Skeletal muscle cell (primary cell): ENCODE measurements at regions not wholly inside any gene's neighbourhood (a gene's known extent, or its start where the extent isn't known, plus 50 kb on each side); places are given as distances from the start of the nearest gene placed in this dataset.

Experiments used
- DNase-seq: peaks from one replicate; pipeline ENCODE4 v3.0.0-alpha.2; 2010; ENCODE audit warnings: low read depth
- H3K4me3 ChIP-seq: 2 replicates; pipeline ENCODE4 v1.5.1; 2011; ENCODE audit warnings: low read depth, mild to moderate bottlenecking, control low read depth, low read length, moderate library complexity

GRCh38 chr4:14066979-14067378 lies 439.5 kb upstream of the BOD1L1 start:
- DNase-seq, result no peak
- H3K4me3 ChIP-seq, result no peak overlapping the region

DNA sequence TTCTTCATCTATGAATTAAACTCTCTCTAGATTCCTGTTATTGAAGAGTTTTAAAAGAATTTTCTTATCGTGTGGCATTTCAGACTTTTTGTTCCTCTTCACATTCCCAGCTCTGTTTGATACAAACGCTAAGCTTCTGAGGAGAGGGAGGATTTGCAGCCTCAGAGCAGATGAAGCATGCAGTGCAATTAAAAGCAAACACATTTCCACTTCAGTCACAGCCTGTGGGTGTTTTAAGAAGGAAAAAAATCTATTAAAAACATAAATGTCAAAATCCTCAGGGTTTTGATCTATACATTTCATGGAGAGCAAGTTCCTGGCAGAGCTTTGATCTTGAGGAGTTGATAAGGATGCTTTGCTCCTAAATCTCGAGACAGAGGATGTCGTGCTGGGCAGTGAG lies 442.4 kb upstream of the BOD1L1 start:
- no peak for DNase-seq
- no peak overlapping the region for H3K4me3 ChIP-seq

DNA sequence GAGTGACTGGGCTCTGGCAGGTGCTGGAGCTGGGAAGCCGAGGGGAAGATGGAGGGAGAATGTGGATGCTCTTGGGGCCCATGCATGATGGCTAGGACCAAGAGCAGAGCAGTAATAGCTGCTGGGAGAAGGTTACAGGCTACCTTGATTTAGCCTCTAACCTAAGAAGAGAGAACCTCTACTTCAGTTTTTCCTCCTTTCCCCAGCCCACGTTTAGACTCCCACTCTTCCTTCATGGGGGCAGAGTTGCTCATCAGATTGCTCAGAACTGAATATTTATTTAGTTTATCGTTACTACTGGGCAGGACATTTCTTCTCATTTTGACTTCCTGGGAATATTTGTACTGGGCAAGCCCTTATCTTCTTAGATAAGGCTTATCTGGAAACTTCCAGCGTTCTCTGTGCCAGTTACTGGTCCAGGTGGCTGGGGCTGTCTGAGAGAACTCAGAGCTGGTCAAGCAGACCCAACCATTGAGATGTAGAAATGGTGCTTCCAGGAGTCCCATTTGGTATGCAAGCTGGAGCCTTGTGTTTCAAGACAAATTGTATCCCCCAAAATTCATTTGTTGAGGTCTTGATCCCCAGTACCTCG lies 442.9 kb upstream of the BOD1L1 start:
- H3K4me3 ChIP-seq, result no peak overlapping the region

GRCh38 chr4:14072506-14072905 lies 445.0 kb upstream of the BOD1L1 start:
- no peak overlapping the region for H3K4me3 ChIP-seq
- no peak for DNase-seq

More for the DNA sequence above, 442.9 kb upstream of the BOD1L1 start:
- no peak for DNase-seq

DNA sequence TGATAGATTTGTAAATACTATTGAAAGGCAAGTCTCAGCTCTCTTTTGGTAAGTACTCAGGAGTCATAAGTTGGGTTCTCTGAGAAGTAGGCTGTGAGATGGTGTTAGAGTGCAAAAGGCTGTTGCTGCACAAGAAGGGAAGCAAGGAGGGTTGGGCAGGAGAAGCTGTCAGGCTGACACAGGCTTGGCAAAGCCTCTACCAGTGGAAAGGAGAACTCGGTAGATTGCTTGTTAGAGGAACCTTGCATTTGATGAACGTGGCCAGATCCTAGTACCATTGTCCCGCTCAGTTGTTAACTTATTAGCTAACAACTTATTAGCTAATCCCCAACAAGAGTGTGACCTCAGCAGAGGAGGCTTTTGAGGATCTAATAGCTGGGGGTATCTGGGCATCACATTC lies 449.3 kb upstream of the BOD1L1 start:
- DNase-seq, result no peak
- no peak overlapping the region for H3K4me3 ChIP-seq

GRCh38 chr4:14078326-14078725 lies 450.8 kb upstream of the BOD1L1 start:
- no peak for DNase-seq
- H3K4me3 ChIP-seq, result no peak overlapping the region

GRCh38 chr4:14079601-14080000 lies 452.1 kb upstream of the BOD1L1 start:
- DNase-seq, result no peak
- H3K4me3 ChIP-seq, result no peak overlapping the region

DNA sequence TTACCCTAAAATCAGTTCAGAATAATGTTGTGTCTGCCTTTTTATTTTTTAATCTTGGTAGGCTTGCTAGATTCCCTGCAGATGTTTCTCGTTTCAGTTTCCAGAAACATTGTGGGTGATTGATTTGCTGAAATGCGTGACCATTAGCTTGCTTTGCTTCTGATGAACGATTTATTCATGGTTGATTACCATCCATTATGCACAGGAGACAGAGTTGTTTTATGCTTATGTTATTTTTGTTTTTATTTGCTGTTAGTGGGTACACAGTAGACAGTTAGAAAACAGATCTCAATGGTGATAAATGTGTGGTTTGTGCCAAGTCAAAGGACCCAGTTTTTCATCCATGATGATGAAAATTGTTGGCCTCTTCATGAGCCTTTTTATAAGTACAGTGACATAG lies 455.6 kb upstream of the BOD1L1 start:
- DNase-seq, result no peak
- H3K4me3 ChIP-seq, result no peak overlapping the region

DNA sequence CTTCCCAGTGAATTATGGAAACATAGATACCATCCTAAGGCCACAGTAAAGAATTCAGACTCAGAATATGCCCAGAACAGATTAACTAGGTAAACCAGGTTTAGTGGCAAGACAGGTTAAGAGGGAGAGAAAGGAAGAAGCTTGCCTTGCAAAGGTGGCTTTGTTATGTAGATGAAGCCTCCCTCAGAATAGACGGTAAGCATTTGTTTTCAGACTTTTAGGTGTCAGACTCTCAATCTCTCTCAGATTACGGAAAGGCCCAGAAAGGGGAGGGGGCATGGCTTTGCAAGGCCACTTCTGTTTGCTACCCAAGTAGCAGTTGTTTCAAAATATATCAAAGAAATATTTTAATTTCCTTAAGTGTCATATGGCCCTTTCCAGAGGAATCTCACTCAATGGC lies 457.1 kb upstream of the BOD1L1 start:
- DNase-seq, result no peak
- no peak overlapping the region for H3K4me3 ChIP-seq

DNA sequence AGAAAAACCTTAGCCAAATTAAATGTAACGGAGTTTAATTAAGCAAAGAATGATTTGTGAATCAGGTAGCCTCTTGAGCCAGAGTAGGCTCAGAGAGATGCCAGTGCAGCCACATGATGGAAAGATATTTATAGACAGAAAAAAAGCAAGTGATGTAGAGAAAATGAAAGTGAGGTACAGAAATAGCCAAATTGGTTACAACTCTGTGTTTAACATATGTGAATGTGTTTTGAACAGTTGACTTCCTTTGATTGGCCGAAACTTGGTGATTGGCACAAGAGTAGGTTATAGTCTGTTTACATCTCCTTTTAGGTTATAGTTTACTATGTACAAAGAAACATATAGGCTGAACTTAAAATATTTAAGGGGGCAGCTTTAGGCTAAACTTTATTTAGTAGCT lies 459.9 kb upstream of the BOD1L1 start:
- DNase-seq, result no peak
- no peak overlapping the region for H3K4me3 ChIP-seq

DNA sequence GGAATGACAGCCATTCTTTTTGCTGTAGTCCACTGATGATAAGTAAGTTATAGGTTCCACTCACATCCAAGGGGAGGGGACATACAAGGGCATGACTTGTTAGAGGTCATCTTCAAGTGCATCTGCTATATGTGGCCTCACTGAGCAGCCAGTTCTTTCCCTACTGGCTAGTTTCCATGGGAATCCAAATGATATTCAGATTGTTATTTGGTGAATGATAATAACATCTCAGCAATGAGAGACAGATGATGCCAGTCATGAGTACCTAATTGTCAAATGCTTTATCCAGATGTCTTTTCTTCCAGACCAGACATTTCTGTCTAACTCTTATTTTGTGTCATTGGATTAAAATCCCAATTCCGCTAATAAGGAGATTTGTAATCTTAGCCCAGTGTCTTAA lies 460.4 kb upstream of the BOD1L1 start:
- no peak for DNase-seq
- no peak overlapping the region for H3K4me3 ChIP-seq

GRCh38 chr4:14091531-14091930 lies 464.0 kb upstream of the BOD1L1 start:
- DNase-seq, result no peak
- no peak overlapping the region for H3K4me3 ChIP-seq

DNA sequence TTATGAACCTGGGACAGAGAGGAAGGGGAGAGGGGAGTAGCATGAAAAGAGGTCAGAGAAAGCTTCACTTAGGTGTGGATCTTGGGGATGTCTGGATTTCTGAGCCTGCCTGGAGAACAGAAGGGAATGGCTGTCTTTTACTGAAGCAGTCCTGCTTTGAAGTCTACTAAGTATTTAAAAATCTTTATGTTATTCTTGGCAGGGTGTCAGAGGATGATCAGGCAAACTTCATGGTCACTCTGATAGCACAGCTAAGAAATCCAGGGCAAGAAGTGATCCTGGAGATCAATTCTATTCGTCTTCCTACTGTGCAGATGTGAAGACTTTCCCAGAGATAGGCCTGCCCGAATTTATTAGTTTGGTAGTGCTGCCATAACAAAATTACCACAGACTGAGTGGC lies 464.4 kb upstream of the BOD1L1 start:
- no peak overlapping the region for H3K4me3 ChIP-seq
- no peak for DNase-seq

- no peak overlapping the region for H3K4me3 ChIP-seq
- DNase-seq, result no peak
Measured at GRCh38 chr4:14092741-14093140, 465.2 kb upstream of the BOD1L1 start.

GRCh38 chr4:14095831-14096230 lies 468.3 kb upstream of the BOD1L1 start:
- no peak for DNase-seq
- H3K4me3 ChIP-seq, result no peak overlapping the region

DNA sequence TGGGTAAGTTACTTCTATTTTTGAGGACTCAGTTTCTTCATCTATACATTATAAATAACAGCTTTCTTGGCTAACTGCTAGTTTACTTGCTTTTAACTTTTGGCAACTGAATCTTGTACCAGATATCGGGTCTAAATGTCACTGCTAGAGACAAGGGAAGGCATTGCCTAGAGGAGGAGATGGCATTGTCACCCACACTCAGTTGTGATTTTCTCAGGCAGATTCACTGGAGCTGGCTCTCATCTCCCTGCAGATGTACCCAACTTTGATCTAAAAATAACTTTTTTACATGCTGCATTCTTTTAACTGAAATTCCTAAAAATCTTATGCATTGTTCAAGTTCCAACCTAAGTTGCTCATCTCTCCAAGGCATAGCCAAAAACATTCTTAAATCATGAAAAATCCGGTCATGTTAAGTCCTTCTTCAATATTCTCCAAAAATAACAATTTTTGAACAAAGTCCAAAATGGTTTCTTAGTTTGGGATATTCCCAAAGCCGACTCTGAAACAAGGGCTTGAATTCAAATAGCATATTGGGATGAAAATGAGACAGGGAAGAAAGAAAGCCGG lies 469.0 kb upstream of the BOD1L1 start:
- H3K4me3 ChIP-seq, result no peak overlapping the region
- peak; percentile 47 for DNase-seq

DNA sequence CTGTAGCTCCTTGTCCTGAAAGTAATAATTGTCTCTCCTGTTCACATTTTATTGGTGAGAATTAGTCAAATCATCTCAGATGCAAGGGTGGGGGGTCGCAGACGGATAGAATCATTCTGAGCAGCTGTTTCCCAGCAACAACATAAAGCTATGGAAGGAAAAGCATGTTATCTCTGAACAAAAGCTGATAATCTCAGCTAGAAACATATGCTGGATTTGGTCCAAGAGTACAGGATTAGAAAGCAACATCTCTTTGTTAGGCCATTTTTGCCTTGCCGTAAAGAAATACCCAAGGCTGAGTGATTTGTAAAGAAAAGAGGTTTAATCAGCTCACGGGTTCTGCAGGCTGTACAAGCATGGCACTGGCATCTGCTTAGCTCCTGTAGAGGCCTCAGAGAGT lies 472.8 kb upstream of the BOD1L1 start:
- no peak overlapping the region for H3K4me3 ChIP-seq
- DNase-seq, result no peak

DNA sequence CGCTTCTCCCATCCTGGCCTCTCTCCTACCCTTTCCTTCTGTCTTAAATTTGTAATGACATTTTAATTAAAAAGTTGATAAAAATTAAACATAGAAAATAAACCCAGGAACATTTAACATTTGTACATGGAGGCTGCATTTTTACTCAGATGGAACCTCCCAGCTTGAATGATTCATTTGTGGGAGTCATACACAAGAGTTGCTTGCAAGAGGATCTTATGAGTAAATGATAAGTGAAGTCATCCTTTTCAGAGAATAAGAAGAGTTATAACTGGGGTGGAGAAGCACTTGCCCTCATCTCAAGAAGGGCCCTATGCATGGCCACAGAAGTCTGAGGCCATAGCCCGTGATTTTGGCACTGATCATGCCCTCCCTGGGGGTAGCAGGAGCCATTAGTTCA lies 482.9 kb upstream of the BOD1L1 start:
- peak; percentile 37 for DNase-seq
- no peak overlapping the region for H3K4me3 ChIP-seq

- H3K4me3 ChIP-seq, result no peak overlapping the region
- peak; percentile 40 for DNase-seq
Measured at GRCh38 chr4:14111730-14112181, 484.2 kb upstream of the BOD1L1 start.

DNA sequence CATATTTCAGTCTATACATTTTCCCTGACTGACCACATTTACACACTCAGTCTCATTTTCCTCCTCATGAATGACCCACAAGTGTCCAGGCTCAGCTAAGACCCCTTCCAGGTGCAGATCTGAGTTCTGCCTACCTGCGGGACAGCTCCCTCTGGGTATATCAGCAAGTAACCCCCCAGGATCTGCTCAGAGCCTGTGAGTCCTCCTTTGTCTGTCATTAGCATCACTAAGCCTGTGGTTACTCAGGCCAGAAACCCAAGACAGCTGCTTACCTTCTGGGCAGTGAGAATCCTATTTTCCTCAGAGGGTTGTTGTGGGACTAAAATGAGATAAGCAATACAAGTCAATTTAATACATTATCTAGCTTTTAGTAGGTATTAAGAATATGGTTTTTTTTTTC lies 487.6 kb upstream of the BOD1L1 start:
- no peak overlapping the region for H3K4me3 ChIP-seq
- no peak for DNase-seq

DNA sequence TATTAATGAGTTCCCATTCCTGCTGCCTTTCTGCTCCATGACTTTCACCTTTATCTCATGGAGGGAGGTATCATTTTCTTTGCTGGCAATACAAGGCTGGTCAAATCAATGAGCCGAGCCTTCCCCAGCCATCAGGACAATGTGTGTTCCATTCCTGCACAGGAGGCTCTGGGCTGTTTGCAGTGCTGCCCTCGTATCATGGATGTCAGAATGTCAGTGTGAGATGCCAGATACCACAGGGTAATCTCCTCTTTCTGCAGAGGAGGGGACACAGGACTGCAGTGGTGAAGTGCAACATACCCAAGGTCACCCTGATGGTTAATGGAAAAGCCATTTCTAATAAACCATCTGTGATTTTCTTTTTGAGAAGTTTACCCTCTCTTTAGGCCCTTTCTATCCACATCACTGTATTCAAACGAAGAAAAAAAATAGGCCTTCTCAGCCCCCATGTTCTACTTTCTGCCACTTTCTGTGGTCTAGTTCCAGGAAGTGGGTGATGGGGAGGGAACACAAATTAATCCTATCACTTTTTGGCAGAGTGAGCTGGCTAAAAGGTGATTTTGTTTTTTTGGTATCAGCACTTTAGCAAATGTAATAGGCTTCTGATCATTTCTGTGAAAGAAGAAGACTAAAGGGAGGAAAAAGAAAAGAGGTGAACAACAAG lies 490.2 kb upstream of the BOD1L1 start:
- no peak for DNase-seq
- no peak overlapping the region for H3K4me3 ChIP-seq
